ENCODE measurements at regions not wholly inside any gene's neighbourhood (a gene's known extent, or its start where the extent isn't known, plus 50 kb on each side); places are given as distances from the start of the nearest gene placed in this dataset.

GRCh38 chr13:75216038-75216437 is 265.9 kb downstream of the TBC1D4 start:
- TF ChIP-seq CTCF (conservative IDR thresholded peaks at IDR 0.05; ENCODE audit: low read depth, low read length), result no peak
- TF ChIP-seq EZH2 (IDR thresholded peaks at IDR 0.05; ENCODE audit: borderline replicate concordance, low read depth, low read length, poor library complexity, severe bottlenecking), result no peak
